AG09309 (cell line): ENCODE measurements at regions not wholly inside any gene's neighbourhood (a gene's known extent, or its start where the extent isn't known, plus 50 kb on each side); places are given as distances from the start of the nearest gene placed in this dataset.
"Not testable (repeated sequence)": the region's sequence is repeated elsewhere in the genome, so short reads cannot be mapped to it uniquely, and the experiment has no call there.

Experiments used
- DNase-seq: peaks from one replicate; pipeline ENCODE4 v3.0.0-alpha.2; 2010; ENCODE audit warnings: low read depth
- H3K4me3 ChIP-seq: 2 replicates; pipeline ENCODE4 v1.5.1; 2011; ENCODE audit warnings: mild to moderate bottlenecking, low read depth, low read length, moderate library complexity; ENCODE audit not compliant: control insufficient read depth
- TF ChIP-seq, protein P1 (sequence below): IDR thresholded peaks from 2 replicates; pipeline ENCODE4 v1.5.1; 2011; ENCODE audit warnings: mild to moderate bottlenecking, low read depth, low read length, inconsistent platforms; ENCODE audit not compliant: insufficient read depth, control insufficient read depth; ENCODE audit errors: missing control alignments

DNA sequence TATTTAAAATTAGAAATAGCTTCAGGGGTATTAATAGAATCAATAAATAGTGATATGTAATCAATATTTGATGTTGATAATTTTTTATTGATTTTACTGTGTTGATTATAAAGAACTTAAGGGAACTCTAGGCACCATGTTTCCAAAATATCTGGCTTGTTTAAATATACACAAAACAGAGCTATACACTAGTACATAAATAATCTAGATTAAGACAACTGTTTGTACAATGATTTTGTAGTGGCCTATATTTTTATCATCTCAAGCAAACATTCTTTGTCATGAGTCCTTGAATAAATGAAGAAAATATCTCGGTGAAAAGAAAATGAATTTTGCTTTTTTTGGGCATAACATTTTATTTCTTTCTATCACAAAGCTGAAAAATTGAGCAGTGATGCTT lies 117.1 kb upstream of the KRR1 start:
- DNase-seq, result no peak
- TF ChIP-seq, protein P1, sequence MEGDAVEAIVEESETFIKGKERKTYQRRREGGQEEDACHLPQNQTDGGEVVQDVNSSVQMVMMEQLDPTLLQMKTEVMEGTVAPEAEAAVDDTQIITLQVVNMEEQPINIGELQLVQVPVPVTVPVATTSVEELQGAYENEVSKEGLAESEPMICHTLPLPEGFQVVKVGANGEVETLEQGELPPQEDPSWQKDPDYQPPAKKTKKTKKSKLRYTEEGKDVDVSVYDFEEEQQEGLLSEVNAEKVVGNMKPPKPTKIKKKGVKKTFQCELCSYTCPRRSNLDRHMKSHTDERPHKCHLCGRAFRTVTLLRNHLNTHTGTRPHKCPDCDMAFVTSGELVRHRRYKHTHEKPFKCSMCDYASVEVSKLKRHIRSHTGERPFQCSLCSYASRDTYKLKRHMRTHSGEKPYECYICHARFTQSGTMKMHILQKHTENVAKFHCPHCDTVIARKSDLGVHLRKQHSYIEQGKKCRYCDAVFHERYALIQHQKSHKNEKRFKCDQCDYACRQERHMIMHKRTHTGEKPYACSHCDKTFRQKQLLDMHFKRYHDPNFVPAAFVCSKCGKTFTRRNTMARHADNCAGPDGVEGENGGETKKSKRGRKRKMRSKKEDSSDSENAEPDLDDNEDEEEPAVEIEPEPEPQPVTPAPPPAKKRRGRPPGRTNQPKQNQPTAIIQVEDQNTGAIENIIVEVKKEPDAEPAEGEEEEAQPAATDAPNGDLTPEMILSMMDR, result no peak
- H3K4me3 ChIP-seq, result no peak overlapping the region

DNA sequence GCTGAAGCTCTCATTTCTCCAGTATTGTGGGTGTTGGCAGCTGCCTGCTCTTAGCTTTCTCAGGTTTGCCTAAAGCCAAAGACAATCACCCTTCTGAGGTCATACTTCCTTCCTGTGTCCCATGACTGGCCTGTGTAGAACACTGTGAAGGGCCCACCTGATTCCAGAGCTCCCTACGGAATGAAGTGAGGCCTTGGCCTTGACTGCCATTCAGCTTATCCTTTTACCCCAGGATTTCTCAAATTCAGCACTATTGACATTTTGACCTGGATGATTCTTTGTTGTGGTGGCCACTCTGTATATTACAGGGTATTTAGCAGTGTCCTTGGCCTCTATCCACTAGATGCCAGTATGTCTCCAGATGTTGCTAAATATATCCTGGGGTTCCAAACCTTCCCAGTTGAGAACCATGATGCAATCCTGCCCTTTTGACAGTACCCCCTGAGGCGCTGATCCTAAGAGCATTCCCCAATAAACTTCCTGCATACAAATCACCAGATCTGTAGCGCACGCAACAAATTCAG lies 112.3 kb upstream of the KRR1 start:
- H3K4me3 ChIP-seq, result no peak overlapping the region
- DNase-seq, result no peak
- TF ChIP-seq, protein P1, result peak; percentile 49

DNA sequence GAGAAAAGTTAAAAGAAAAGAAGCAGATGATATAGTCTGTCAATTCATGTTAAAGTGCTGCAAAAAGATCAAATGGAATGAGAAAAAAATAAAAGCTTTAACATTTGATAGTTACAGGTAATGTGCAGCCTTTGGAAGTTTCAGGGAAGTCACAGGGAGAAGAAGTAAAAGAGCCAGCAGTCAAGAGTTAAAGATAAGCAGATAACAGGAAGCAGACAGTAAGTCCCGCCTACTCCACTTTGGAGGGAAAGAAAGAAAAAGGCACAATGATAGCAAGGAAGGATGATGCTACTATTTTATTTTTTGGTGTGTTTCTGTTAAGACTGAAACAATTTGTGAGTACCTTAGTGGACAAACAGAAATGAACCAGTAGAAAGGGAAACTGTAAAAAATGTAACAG lies 111.1 kb upstream of the KRR1 start:
- no peak overlapping the region for H3K4me3 ChIP-seq
- TF ChIP-seq, protein P1, result no peak
- no peak for DNase-seq

DNA sequence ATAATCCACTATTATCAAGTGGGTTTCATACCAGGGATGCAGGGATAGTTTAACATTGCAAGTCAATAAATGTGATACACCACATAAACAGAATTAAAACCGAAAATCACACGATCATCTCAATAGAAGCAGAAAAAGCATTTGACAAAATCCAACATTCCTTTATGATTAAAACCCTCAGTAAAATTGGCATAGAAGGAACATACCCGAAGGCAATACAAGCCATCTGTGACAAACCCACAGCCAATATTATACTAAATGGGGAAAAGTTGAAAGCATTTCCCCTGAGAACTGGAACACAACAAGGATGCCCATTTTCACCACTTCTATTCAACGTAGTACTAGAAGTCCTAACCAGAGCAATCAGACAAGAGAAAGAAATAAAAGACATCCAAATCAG lies 103.0 kb upstream of the KRR1 start:
- not testable (repeated sequence) for DNase-seq, H3K4me3 ChIP-seq

DNA sequence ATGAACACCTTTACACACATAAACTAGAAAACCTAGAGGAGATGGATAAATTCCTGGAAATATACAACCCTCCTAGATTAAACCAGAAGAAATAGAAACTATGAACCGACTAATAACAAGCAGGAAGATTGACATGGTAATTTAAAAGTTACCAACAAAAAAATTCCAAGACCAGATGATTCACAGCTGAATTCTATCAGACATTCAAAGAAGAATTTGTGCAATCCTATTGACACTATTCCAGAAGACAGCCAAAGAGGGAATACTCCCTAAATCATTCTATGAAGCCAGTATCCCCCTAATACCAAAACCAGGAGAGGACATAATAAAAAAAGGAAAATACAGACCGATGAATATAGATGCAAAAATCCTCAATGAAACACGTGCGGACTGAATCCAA lies 102.6 kb upstream of the KRR1 start:
- no peak overlapping the region for H3K4me3 ChIP-seq
- TF ChIP-seq, protein P1, result no peak
- no peak for DNase-seq

DNA sequence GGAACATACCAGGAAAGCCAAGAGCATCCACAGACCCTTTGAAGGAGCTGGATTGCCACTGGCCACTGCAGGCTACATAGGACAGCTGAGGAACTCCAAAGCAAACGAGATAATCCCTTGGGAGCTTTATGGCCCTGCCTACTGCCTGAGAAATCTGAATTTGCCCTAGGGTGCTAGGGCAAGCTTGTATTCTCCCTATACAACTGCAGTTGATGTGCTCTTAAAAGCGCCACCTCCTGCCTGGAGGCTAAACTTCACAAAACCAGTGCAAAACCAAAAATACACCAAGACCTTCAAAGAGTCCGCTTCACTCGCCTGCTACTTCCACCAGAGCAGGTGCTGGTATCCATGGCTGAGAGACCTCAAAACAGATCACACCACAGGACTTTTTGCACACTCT lies 99.6 kb upstream of the KRR1 start:
- TF ChIP-seq, protein P1, result no peak
- no peak overlapping the region for H3K4me3 ChIP-seq
- no peak for DNase-seq

DNA sequence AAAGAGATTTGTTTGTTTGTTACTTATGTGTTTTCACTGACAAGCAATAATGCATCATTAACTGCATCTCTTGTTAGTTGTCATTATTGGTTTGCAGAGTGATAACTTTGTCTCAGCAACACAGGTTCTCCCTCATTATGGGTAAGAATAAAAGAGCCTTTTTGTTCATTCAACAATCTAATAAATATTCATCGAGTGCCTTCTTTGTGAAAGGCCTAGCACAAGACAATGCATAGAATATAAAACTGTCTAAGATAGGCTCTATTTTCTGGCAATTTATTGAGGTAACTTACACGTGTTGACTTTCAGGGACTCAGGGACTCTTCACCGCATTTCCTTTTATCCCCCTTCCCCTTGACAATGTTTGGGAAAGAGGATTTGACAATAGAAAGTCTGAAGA lies 95.5 kb upstream of the KRR1 start:
- TF ChIP-seq, protein P1, result no peak
- no peak for DNase-seq
- no peak overlapping the region for H3K4me3 ChIP-seq
